ENCODE measurements at regions not wholly inside any gene's neighbourhood (a gene's known extent, or its start where the extent isn't known, plus 50 kb on each side); places are given as distances from the start of the nearest gene placed in this dataset.

GRCh38 chr1:87794788-87795614 is 466.3 kb downstream of the LMO4 start:
- Histone ChIP-seq H3K27ac (ENCODE audit: low read depth, low read length) (no peak overlapping the region), H3K9ac (ENCODE audit: low read length) (no peak overlapping the region), H3K36me3 (ENCODE audit: insufficient read depth, low read length) (no peaks in the 10 kb centered on the region), H3K4me1 (ENCODE audit: insufficient read depth, low read length) (no peaks in the 10 kb centered on the region), H3K27me3 (ENCODE audit: control insufficient read depth in 1 of 2, insufficient read depth in 2 of 2, low read length in 2 of 2) (no peaks in the 10 kb centered on the region), H3K4me3 (ENCODE audit: low read depth in 1 of 2, low read length in 2 of 2) (no peak overlapping the region), H3K9me3 (ENCODE audit: low read length) (no peaks in the 10 kb centered on the region)

DNA sequence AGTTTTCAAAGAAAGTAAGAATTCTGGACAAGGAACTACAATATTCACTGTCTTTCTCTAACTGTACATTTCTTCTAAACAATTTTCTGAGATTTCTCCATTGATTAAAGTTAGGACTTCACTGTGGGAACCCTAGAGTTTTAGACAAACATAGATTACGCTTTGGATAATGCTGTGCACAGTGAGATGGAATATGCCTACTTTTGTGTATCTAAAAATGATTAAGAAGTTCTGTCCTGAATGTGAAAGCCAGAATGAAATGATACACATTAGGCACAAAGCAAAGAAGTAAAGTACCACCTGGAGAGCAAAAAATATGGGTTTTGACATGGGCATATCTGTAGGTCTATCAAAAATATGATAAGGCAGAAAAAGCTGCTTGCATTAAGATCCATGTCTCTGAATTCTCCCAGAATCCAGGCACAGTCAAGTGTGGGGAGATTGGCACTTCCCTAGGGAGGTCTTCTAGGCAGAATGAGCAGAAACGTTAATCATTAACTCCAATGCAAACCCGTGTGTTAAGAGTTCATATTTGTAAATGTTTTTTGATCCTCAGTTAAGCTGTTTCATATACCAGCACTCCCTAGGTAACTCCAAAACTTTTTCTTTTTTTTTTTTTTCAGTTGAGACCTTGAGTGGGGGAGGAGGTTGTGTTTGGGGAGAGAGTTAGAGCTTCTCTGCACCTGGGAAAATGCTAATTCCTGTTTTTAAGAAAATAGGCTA is 467.1 kb downstream of the LMO4 start:
- Histone ChIP-seq H3K27ac (ENCODE audit: low read depth, low read length) (no peak overlapping the region), H3K9ac (ENCODE audit: low read length) (no peak overlapping the region), H3K9me3 (ENCODE audit: low read length) (no peaks in the 10 kb centered on the region), H3K4me3 (ENCODE audit: low read depth in 1 of 2, low read length in 2 of 2) (no peak overlapping the region), H3K4me1 (ENCODE audit: insufficient read depth, low read length) (no peaks in the 10 kb centered on the region), H3K27me3 (ENCODE audit: control insufficient read depth in 1 of 2, insufficient read depth in 2 of 2, low read length in 2 of 2) (no peaks in the 10 kb centered on the region), H3K36me3 (ENCODE audit: insufficient read depth, low read length) (no peaks in the 10 kb centered on the region)

- Histone ChIP-seq H3K4me3 (ENCODE audit: low read depth in 1 of 2, low read length in 2 of 2) (no peak overlapping the region), H3K27me3 (ENCODE audit: control insufficient read depth in 1 of 2, insufficient read depth in 2 of 2, low read length in 2 of 2) (no peaks in the 10 kb centered on the region), H3K36me3 (ENCODE audit: insufficient read depth, low read length) (no peaks in the 10 kb centered on the region), H3K27ac (ENCODE audit: low read depth, low read length) (no peak overlapping the region), H3K9ac (ENCODE audit: low read length) (no peak overlapping the region), H3K4me1 (ENCODE audit: insufficient read depth, low read length) (no peaks in the 10 kb centered on the region), H3K9me3 (ENCODE audit: low read length) (no peaks in the 10 kb centered on the region)
Observed at GRCh38 chr1:87796471-87796901, 467.8 kb downstream of the LMO4 start.

- H3K9ac ChIP-seq (ENCODE audit: low read length), result no peak overlapping the region
- no peaks in the 10 kb centered on the region for H3K9me3 ChIP-seq (ENCODE audit: low read length)
- no peak overlapping the region for H3K4me3 ChIP-seq (ENCODE audit: low read depth in 1 of 2, low read length in 2 of 2)
- H3K27me3 ChIP-seq (ENCODE audit: control insufficient read depth in 1 of 2, insufficient read depth in 2 of 2, low read length in 2 of 2), result no peaks in the 10 kb centered on the region
- H3K4me1 ChIP-seq (ENCODE audit: insufficient read depth, low read length), result no peaks in the 10 kb centered on the region
- no peak overlapping the region for H3K27ac ChIP-seq (ENCODE audit: low read depth, low read length)
- H3K36me3 ChIP-seq (ENCODE audit: insufficient read depth, low read length), result no peaks in the 10 kb centered on the region
Observed at GRCh38 chr1:87799451-87799850, 470.8 kb downstream of the LMO4 start.

GRCh38 chr1:87800006-87800405 is 471.3 kb downstream of the LMO4 start:
- Histone ChIP-seq H3K4me3 (ENCODE audit: low read depth in 1 of 2, low read length in 2 of 2) (no peak overlapping the region), H3K4me1 (ENCODE audit: insufficient read depth, low read length) (no peaks in the 10 kb centered on the region), H3K36me3 (ENCODE audit: insufficient read depth, low read length) (no peaks in the 10 kb centered on the region), H3K27me3 (ENCODE audit: control insufficient read depth in 1 of 2, insufficient read depth in 2 of 2, low read length in 2 of 2) (no peaks in the 10 kb centered on the region), H3K9me3 (ENCODE audit: low read length) (no peaks in the 10 kb centered on the region), H3K27ac (ENCODE audit: low read depth, low read length) (no peak overlapping the region), H3K9ac (ENCODE audit: low read length) (no peak overlapping the region)

DNA sequence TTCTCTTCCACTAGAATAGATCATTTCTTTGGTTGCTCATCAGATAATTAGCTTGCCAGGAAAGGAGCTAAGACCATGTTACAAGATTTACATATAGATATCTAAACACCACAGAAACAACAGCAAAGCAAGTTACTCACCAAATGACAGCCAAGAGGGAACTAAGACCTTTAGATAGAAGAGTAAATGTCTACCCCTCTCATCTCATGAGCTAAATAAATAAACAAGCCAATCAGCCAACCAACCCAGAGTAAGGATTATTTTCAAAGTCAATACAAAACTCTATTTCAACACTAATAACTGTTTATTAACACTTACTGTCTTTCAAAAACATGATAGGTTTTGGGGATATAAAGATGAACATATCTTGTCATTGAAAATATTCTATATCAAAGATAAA is 474.7 kb downstream of the LMO4 start:
- H3K27ac ChIP-seq (ENCODE audit: low read depth, low read length), result no peak overlapping the region
- H3K9ac ChIP-seq (ENCODE audit: low read length), result no peak overlapping the region
- H3K4me3 ChIP-seq (ENCODE audit: low read depth in 1 of 2, low read length in 2 of 2), result no peak overlapping the region
- no peaks in the 10 kb centered on the region for H3K4me1 ChIP-seq (ENCODE audit: insufficient read depth, low read length)
- no peaks in the 10 kb centered on the region for H3K27me3 ChIP-seq (ENCODE audit: control insufficient read depth in 1 of 2, insufficient read depth in 2 of 2, low read length in 2 of 2)
- H3K9me3 ChIP-seq (ENCODE audit: low read length), result no peaks in the 10 kb centered on the region
- no peaks in the 10 kb centered on the region for H3K36me3 ChIP-seq (ENCODE audit: insufficient read depth, low read length)

DNA sequence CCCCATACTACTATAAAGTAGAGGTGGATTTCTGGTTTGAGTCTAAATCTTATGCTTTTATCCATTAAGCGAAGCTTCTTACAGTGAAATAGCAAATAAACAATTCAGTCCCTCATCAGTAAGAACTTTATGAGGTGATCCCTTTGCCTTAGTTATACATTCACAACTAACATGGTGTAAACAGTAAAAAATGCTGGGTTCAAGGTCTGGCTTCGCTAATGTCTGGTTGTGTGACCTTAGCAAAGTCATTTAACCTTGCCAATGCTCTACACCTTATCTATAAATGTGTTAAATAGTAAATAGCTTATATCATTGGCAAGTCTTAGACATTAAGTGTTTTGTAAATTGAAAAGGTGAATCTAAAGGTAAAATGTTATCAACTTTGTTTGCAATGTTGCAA is 475.4 kb downstream of the LMO4 start:
- Histone ChIP-seq H3K4me3 (ENCODE audit: low read depth in 1 of 2, low read length in 2 of 2) (no peak overlapping the region), H3K27me3 (ENCODE audit: control insufficient read depth in 1 of 2, insufficient read depth in 2 of 2, low read length in 2 of 2) (no peaks in the 10 kb centered on the region), H3K4me1 (ENCODE audit: insufficient read depth, low read length) (no peaks in the 10 kb centered on the region), H3K36me3 (ENCODE audit: insufficient read depth, low read length) (no peaks in the 10 kb centered on the region), H3K9me3 (ENCODE audit: low read length) (no peaks in the 10 kb centered on the region), H3K9ac (ENCODE audit: low read length) (no peak overlapping the region), H3K27ac (ENCODE audit: low read depth, low read length) (no peak overlapping the region)

DNA sequence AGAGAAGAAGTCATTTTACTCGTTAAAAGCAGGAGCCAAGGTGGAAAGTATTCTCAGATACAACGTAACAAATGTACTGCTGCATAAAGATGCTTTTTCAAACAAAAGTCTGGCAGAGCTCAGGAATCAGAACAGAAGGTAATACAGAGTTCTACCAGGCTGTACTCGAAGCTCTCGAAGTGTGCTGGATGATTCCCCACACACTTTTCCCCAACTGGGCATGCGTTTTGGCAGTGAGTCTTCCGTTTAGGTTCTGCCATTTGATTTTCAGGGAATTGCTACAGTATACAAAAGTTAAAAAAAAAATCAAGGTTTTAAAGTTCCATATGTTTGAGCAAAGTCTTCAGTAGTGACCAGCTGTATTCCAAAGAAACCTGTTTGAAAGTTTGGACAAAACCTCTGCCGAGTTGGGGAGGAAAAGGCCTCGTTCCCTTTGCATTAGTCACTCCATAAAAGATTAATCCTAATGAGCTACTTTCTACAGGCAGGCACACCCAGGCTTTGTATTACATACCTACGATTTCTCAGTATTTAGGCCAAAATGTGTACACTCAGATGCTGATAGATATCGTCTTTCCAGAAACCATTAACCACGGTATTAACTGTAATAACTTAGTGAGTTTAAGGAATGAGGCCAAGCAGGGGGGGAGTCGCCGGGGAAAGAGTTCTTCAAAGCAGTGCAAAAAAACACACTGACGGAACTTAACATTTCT is 477.1 kb downstream of the LMO4 start:
- H3K27me3 ChIP-seq (ENCODE audit: control insufficient read depth in 1 of 2, insufficient read depth in 2 of 2, low read length in 2 of 2), result no peaks in the 10 kb centered on the region
- H3K9me3 ChIP-seq (ENCODE audit: low read length), result no peaks in the 10 kb centered on the region
- H3K36me3 ChIP-seq (ENCODE audit: insufficient read depth, low read length), result no peaks in the 10 kb centered on the region
- no peak overlapping the region for H3K9ac ChIP-seq (ENCODE audit: low read length)
- H3K4me3 ChIP-seq (ENCODE audit: low read depth in 1 of 2, low read length in 2 of 2), result no peak overlapping the region
- no peak overlapping the region for H3K27ac ChIP-seq (ENCODE audit: low read depth, low read length)
- H3K4me1 ChIP-seq (ENCODE audit: insufficient read depth, low read length), result no peaks in the 10 kb centered on the region

GRCh38 chr1:87806379-87807094 is 477.9 kb downstream of the LMO4 start:
- no peak overlapping the region for H3K9ac ChIP-seq (ENCODE audit: low read length)
- no peak overlapping the region for H3K27ac ChIP-seq (ENCODE audit: low read depth, low read length)
- H3K36me3 ChIP-seq (ENCODE audit: insufficient read depth, low read length), result no peaks in the 10 kb centered on the region
- H3K27me3 ChIP-seq (ENCODE audit: control insufficient read depth in 1 of 2, insufficient read depth in 2 of 2, low read length in 2 of 2), result no peaks in the 10 kb centered on the region
- no peak overlapping the region for H3K4me3 ChIP-seq (ENCODE audit: low read depth in 1 of 2, low read length in 2 of 2)
- H3K9me3 ChIP-seq (ENCODE audit: low read length), result no peaks in the 10 kb centered on the region
- no peaks in the 10 kb centered on the region for H3K4me1 ChIP-seq (ENCODE audit: insufficient read depth, low read length)

- Histone ChIP-seq H3K27ac (ENCODE audit: low read depth, low read length) (no peak overlapping the region), H3K9ac (ENCODE audit: low read length) (no peak overlapping the region), H3K9me3 (ENCODE audit: low read length) (no peaks in the 10 kb centered on the region), H3K27me3 (ENCODE audit: control insufficient read depth in 1 of 2, insufficient read depth in 2 of 2, low read length in 2 of 2) (no peaks in the 10 kb centered on the region), H3K4me3 (ENCODE audit: low read depth in 1 of 2, low read length in 2 of 2) (no peak overlapping the region), H3K4me1 (ENCODE audit: insufficient read depth, low read length) (peaks cover 12% of the 10 kb centered on the region), H3K36me3 (ENCODE audit: insufficient read depth, low read length) (no peaks in the 10 kb centered on the region)
Observed at GRCh38 chr1:87810166-87810565, 481.5 kb downstream of the LMO4 start.

All from muscle layer of colon (tissue), 2 donors.